HepG2 (cell line): ENCODE measurements at regions not wholly inside any gene's neighbourhood (a gene's known extent, or its start where the extent isn't known, plus 50 kb on each side); places are given as distances from the start of the nearest gene placed in this dataset.

Source experiments
- CCDC6 ChIP-seq: sonication (generic); formaldehyde crosslinking; IDR thresholded peaks from 2 replicates; pipeline ENCODE4 v1.8.1; 2022; ENCODE audit warnings: mild to moderate bottlenecking, missing genetic modification reagents, moderate library complexity
- DNMT3B ChIP-seq: conservative IDR thresholded peaks from 2 replicates; pipeline ENCODE4 v1.6.1; 2016; ENCODE audit warnings: missing biosample characterization, control low read depth
- MED1 ChIP-seq: sonication (generic); formaldehyde crosslinking; IDR thresholded peaks from 2 replicates; pipeline ENCODE4 v1.4.0; 2020; ENCODE audit warnings: missing genetic modification reagents
- PCBP2 ChIP-seq: fragments of 200-400 bp; formaldehyde crosslinking; optimal IDR thresholded peaks from 2 replicates; pipeline ENCODE3; 2018; ENCODE audit warnings: low read length, low read depth; ENCODE audit not compliant: poor library complexity, severe bottlenecking
- POLR2AphosphoS5 ChIP-seq: IDR thresholded peaks from 2 replicates; pipeline ENCODE4 v1.6.1; 2012; ENCODE audit warnings: low read depth, low read length
- PREB ChIP-seq: sonication (generic); formaldehyde crosslinking; IDR thresholded peaks from 2 replicates; pipeline ENCODE4 v1.4.0; 2020; ENCODE audit warnings: missing genetic modification reagents
- SKI ChIP-seq: fragments of 450-650 bp; IDR thresholded peaks from one replicate; pipeline ENCODE4 v1.6.1; 2018; ENCODE audit warnings: mild to moderate bottlenecking; ENCODE audit not compliant: partially characterized antibody
- SMC3 ChIP-seq: IDR thresholded peaks from 2 replicates; pipeline ENCODE4 v1.6.1; 2011; ENCODE audit warnings: low read length, improper control_type of control experiment
- WIZ ChIP-seq: sonication (generic); formaldehyde crosslinking; IDR thresholded peaks from 2 replicates; pipeline ENCODE4 v1.5.1; 2020; ENCODE audit warnings: mild to moderate bottlenecking, missing genetic modification reagents
- ZBTB44 ChIP-seq: sonication (generic); formaldehyde crosslinking; IDR thresholded peaks from 2 replicates; pipeline ENCODE4 v1.4.0; 2020; ENCODE audit warnings: missing genetic modification reagents
- ZNF143 ChIP-seq: sonication (generic); formaldehyde crosslinking; IDR thresholded peaks from 2 replicates; pipeline ENCODE4 v1.4.0; 2020; ENCODE audit warnings: missing genetic modification reagents
- ZNF260 ChIP-seq: sonication (generic); formaldehyde crosslinking; IDR thresholded peaks from 2 replicates; pipeline ENCODE4 v1.4.0; 2020; ENCODE audit warnings: missing genetic modification reagents, low read depth, mild to moderate bottlenecking, borderline replicate concordance
- ZNF614 ChIP-seq: IDR thresholded peaks from 2 replicates; pipeline ENCODE4 v1.6.1; 2018; ENCODE audit warnings: missing biosample characterization, missing genetic modification reagents, inconsistent platforms, borderline replicate concordance
- ZNF704 ChIP-seq: sonication (generic); formaldehyde crosslinking; IDR thresholded peaks from 2 replicates; pipeline ENCODE4 v1.8.1; 2023; ENCODE audit warnings: mild to moderate bottlenecking, inconsistent platforms, moderate library complexity, missing genetic modification reagents, borderline replicate concordance
- ZNF792 ChIP-seq: IDR thresholded peaks from 2 replicates; pipeline ENCODE4 v1.6.1; 2016
- TF ChIP-seq, protein P1 (sequence below): sonication (generic); formaldehyde crosslinking; IDR thresholded peaks from 2 replicates; pipeline ENCODE4 v1.5.1; 2020; ENCODE audit warnings: mild to moderate bottlenecking, moderate library complexity, missing genetic modification reagents
- TF ChIP-seq, protein P2 (sequence below): sonication (generic); formaldehyde crosslinking; IDR thresholded peaks from 2 replicates; pipeline ENCODE4 v1.9.0; 2021; ENCODE audit warnings: mild to moderate bottlenecking, missing genetic modification reagents

DNA sequence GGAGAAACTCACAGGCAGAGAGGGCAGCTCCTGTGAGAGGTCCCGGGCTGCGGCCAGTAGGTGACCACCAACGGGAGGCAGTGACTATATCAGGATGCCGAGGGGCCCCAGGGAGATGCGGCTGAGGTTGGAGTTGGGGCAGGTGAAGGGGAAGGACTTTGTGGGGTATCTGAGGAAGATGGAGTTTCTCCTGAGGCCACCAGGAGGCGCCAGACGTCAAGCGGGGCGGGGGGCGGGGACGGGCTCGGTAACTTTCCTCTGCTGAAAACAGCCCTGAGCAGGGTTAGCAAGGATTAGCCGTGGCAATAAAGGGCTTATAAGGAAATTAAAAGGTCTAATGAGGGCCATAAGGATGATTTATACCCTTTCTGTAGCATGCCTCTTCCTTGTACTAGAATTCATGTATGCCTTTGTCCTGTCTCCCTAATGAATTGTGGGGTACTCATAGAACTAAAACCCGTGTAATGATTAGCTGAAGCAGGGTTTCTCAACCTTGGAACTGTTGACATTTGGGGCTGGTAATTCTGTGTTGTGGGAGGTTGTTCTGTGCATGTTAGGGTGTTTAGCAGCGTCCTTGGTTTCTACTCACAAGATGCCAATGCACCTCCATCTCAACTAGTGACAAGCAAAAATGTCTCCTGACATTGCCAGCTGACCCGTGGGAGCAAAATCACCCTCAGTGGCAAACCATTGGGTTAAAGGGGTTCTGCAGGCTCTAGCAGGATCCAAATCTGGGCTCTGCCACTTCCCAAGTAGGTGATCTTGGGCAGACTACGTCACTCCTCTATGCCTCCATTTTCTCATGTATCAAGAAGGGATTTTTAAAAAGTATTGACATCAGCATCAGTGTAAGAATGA lies 74.8 kb upstream of the GRIN2A start (continued):
- TF ChIP-seq ZNF704 (CRISPR knock-in tag) (0 out of 2 replicates have a peak, but pooled peaks have one; percentile 27), ZNF614 (CRISPR knock-in tag) (peak; percentile 98), ZNF143 (CRISPR knock-in tag) (no peak), DNMT3B (CRISPR knock-in tag) (no peak), CCDC6 (no peak), PCBP2 (no peak), ZNF792 (CRISPR knock-in tag) (no peak; the same call in none of the 2 replicates), PREB (CRISPR knock-in tag) (no peak), ZNF260 (no peak), POLR2AphosphoS5 (no peak; the same call in 1 of the 2 replicates), SMC3 (peak; percentile 91), ZBTB44 (no peak), WIZ (CRISPR knock-in tag) (peak; percentile 73; the same call in 1 of the 2 replicates), MED1 (CRISPR knock-in tag) (peak; percentile 89), SKI (peak; percentile 31)
- TF ChIP-seq, protein P1, sequence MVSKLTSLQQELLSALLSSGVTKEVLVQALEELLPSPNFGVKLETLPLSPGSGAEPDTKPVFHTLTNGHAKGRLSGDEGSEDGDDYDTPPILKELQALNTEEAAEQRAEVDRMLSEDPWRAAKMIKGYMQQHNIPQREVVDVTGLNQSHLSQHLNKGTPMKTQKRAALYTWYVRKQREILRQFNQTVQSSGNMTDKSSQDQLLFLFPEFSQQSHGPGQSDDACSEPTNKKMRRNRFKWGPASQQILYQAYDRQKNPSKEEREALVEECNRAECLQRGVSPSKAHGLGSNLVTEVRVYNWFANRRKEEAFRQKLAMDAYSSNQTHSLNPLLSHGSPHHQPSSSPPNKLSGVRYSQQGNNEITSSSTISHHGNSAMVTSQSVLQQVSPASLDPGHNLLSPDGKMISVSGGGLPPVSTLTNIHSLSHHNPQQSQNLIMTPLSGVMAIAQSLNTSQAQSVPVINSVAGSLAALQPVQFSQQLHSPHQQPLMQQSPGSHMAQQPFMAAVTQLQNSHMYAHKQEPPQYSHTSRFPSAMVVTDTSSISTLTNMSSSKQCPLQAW (CRISPR knock-in tag): peak; percentile 91
- TF ChIP-seq, protein P2, sequence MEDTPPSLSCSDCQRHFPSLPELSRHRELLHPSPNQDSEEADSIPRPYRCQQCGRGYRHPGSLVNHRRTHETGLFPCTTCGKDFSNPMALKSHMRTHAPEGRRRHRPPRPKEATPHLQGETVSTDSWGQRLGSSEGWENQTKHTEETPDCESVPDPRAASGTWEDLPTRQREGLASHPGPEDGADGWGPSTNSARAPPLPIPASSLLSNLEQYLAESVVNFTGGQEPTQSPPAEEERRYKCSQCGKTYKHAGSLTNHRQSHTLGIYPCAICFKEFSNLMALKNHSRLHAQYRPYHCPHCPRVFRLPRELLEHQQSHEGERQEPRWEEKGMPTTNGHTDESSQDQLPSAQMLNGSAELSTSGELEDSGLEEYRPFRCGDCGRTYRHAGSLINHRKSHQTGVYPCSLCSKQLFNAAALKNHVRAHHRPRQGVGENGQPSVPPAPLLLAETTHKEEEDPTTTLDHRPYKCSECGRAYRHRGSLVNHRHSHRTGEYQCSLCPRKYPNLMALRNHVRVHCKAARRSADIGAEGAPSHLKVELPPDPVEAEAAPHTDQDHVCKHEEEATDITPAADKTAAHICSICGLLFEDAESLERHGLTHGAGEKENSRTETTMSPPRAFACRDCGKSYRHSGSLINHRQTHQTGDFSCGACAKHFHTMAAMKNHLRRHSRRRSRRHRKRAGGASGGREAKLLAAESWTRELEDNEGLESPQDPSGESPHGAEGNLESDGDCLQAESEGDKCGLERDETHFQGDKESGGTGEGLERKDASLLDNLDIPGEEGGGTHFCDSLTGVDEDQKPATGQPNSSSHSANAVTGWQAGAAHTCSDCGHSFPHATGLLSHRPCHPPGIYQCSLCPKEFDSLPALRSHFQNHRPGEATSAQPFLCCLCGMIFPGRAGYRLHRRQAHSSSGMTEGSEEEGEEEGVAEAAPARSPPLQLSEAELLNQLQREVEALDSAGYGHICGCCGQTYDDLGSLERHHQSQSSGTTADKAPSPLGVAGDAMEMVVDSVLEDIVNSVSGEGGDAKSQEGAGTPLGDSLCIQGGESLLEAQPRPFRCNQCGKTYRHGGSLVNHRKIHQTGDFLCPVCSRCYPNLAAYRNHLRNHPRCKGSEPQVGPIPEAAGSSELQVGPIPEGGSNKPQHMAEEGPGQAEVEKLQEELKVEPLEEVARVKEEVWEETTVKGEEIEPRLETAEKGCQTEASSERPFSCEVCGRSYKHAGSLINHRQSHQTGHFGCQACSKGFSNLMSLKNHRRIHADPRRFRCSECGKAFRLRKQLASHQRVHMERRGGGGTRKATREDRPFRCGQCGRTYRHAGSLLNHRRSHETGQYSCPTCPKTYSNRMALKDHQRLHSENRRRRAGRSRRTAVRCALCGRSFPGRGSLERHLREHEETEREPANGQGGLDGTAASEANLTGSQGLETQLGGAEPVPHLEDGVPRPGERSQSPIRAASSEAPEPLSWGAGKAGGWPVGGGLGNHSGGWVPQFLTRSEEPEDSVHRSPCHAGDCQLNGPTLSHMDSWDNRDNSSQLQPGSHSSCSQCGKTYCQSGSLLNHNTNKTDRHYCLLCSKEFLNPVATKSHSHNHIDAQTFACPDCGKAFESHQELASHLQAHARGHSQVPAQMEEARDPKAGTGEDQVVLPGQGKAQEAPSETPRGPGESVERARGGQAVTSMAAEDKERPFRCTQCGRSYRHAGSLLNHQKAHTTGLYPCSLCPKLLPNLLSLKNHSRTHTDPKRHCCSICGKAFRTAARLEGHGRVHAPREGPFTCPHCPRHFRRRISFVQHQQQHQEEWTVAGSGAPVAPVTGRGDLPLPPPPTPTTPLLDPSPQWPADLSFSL (CRISPR knock-in tag): peak; percentile 69; the same call in 1 of the 2 replicates
